HPDE6-E6E7 (cell line): ENCODE measurements at regions not wholly inside any gene's neighbourhood (a gene's known extent, or its start where the extent isn't known, plus 50 kb on each side); places are given as distances from the start of the nearest gene placed in this dataset.
A peak's percentile ranks its signal among the peaks of the same experiment; 100 is the strongest.
"Not testable (repeated sequence)": the region's sequence is repeated elsewhere in the genome, so short reads cannot be mapped to it uniquely, and the experiment has no call there.

Experiments used
- DNase-seq: peaks from one replicate; pipeline ENCODE4 v3.0.0; 2011; ENCODE audit warnings: missing footprints; ENCODE audit errors: extremely low spot score

GRCh38 chr12:46711756-46712155 lies 114.0 kb downstream of the SLC38A4 start:
- no peak for DNase-seq

DNA sequence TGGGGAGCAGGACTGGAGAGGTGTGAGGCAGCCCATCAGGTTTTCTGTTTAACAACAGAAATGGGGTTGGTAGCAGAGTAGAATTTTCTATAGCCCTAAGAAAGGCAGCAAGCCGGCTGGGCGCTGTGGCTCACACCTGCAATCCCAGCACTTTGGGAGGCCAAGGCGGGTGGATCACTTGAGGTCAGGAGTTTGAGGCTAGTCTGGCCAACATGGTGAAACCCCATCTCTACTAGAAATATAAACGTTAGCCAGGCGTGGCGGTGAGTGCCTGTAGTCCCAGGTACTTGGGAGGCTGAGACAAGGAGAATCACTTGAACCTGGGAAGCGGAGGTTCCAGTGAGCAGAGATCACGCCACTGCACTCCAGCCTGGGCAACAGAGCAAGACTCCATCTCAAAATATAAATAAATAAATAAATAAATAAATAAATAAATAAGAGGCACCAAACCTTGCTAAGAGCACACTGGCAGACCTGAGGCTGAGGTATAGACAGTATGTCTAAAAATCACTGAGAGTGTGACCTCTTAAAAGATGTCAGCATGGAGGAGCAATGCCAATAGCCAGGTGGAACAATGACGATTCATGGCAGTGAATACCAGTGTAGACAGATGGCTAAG lies 115.6 kb downstream of the SLC38A4 start:
- DNase-seq, result no peak

DNA sequence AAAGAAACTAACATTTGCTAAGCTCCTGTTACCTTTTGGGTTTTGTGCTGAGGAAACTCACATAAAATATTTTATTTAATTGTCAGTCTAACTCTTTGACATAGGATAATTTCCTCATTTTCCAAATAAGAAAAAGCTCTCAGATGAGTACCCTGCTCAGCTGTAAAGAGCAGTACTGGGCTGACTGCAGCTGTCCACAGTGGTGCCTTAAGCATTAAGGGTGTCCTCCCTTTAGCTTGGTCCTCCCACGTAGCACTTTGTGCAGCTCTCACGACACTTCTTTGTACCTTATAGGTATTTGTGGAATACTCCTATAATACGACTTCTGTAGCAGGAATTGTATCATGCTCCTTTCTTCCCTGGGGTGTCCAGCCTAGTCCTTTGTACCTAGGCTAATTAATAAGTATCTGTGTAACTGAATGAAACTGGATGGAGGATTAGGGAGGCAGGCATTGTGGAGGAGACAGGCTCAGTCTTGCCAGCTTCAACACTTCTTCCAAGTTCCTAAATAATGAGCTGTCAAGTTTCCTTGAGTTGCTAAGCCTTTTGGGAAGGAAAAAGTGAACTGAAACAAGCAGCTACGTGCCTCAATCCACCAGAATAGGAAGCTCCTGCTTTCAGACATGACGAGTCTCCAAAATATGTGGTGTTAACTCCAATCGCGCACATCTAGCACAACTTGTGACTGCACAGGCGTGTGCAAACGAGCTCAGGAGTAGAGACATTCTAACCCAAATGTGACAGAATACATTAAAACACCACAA lies 123.0 kb downstream of the SLC38A4 start:
- peak; percentile 84 for DNase-seq

- DNase-seq, result no peak
Observed at GRCh38 chr12:46701356-46701755, 124.4 kb downstream of the SLC38A4 start.

GRCh38 chr12:46699986-46700385 lies 125.8 kb downstream of the SLC38A4 start:
- DNase-seq, result no peak

DNA sequence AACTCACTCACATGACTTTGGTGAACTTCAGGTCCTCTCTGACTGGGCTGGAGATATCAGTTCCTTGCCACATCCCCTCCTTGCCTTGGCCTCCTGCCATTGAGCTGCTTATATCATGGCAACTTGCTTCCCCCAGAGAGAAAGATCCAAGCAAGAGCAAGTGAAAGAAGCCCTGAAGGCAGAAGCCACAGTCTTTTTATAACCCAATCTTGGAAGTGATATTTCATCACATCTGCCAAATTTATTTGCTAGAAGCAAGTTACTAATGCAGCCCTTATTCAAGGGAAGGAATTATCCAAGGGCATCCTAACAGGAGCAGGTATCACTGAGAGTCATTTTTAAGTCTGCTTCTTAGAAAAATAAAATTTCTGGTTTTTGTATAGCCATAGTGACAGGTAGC lies 127.8 kb downstream of the SLC38A4 start:
- DNase-seq, result no peak

GRCh38 chr12:46693518-46693917 lies 132.3 kb downstream of the SLC38A4 start:
- no peak for DNase-seq

DNA sequence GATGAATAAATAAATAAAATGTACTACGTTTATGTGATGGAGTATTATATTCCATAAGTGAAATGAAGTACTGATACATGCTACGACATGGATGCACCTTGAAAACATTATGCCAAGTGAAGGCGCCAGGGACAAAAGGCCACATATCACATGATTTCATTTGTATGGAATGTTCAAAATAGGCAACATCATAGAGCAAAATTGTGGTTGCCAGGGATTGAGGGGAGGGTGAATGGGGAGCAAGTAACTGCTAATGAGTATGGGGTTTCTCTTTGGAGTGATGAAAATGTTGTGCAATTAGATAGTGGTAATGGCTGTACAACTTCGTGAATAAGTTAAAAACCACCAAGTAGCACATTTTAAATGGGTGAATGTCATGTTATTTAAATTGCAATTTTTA lies 132.8 kb downstream of the SLC38A4 start:
- no peak for DNase-seq

DNA sequence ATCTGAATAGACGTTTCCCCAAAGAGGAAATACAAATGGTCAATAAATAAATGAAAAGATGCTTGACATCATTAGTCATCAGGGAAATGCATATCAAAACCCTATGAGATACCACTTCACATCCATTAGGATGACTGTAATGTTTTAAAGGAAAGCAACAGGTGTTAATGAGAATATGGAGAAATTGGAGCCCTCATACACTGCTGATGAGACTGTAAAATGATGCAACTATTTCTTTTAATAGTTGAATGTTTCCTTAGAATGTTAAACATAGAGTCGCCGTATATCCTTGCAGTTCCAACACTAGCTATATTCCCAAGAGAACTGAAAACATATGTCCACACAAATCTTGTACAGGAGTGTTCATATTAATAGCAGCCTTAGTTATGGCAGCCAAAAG lies 133.2 kb downstream of the SLC38A4 start:
- DNase-seq, result no peak

DNA sequence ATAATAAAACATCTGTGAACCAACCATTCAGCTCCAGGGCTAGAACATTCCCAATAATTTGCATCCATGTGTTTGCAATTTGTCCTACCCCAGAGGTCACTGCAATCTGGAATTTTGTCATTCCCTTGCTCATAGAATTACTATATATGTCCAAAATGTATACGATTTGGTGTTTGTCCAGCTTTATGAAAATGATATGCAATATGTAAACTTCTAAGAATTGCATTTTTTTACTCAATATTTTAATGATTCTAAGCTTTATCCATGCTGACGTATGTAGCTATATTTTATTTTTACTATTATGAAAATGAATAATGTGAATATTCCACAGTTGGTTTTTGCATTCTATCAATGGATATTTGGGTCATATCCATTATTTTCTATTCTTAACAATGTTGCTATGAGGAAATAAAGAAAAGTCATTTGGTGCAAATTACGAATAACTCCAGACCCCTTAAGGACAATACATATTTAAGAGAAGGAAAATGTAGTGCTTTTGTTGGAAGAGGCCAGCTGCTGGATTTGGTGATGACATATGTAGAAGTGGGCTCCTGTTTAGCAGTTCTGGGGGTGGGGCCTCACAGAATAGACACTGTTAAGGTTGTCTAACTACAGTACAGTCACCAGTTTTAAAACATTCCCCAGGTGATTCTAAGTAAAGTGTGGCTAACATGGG lies 139.4 kb downstream of the SLC38A4 start:
- no peak for DNase-seq

- not testable (repeated sequence) for DNase-seq
Observed at GRCh38 chr12:46684243-46684642, 141.6 kb downstream of the SLC38A4 start.

- DNase-seq, result no peak
Observed at GRCh38 chr12:46682148-46682547, 143.6 kb downstream of the SLC38A4 start.

- no peak for DNase-seq
Observed at GRCh38 chr12:46680506-46680905, 145.3 kb downstream of the SLC38A4 start.

DNA sequence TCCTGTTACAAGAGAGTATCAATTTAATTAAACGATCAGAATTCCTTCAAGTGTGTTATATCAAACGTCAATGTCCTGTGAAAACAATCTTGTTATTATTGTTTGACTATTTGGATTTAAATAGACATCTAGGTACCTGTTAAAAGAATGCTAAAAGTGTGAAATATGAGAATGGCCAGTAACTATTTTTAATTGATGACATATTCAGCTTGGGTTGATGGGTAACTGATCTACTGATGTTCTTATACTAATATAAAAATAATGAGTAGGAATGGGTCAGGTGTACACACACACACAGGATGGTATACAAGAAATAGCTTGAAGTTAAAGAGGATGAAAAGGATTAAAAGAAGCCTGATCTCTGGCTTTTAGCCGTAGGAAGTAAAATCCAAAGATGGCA lies 146.0 kb downstream of the SLC38A4 start:
- no peak for DNase-seq

DNA sequence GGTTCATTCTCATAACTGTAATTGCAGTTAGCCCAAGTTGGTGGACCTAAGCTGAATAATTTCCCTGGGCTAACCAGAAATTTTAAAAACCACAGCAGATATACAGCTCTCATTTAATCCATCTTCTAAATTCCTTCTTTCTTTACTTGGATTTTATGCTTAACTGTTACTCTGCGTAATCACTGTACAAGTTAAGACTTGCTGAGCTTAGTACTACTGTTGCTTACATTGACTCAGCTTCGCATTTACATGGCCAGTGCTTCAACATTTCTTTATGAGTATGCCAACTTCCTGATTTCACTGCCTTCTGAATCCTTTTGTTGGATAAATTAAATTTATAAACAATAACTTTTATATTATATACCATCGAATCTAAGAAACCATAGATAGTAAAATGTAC lies 147.4 kb downstream of the SLC38A4 start:
- DNase-seq, result peak; percentile 58

- DNase-seq, result no peak
Observed at GRCh38 chr12:46677749-46678148, 148.0 kb downstream of the SLC38A4 start.

GRCh38 chr12:46676797-46677520 lies 148.8 kb downstream of the SLC38A4 start:
- no peak for DNase-seq

DNA sequence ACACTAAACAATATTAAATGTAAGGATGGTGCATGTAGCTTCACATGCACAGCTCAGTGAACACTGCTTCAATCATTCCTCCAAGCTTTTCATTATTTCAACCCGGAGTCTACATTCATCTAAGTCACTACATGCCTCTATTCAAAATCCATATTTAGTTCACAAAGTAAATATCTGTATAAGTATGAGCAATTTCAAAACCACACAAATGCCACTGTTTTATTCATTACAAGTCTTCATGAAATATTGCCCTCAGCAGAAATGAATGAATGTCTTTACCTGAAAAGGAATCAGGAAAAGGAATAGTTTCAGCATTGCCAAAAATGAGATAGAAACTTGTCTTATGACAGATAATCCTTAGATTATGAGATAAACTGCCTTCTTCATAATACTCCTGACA lies 149.4 kb downstream of the SLC38A4 start:
- DNase-seq, result no peak

GRCh38 chr12:46675736-46676135 lies 150.1 kb downstream of the SLC38A4 start:
- DNase-seq, result no peak

GRCh38 chr12:46674800-46675199 lies 151.0 kb downstream of the SLC38A4 start:
- no peak for DNase-seq

DNA sequence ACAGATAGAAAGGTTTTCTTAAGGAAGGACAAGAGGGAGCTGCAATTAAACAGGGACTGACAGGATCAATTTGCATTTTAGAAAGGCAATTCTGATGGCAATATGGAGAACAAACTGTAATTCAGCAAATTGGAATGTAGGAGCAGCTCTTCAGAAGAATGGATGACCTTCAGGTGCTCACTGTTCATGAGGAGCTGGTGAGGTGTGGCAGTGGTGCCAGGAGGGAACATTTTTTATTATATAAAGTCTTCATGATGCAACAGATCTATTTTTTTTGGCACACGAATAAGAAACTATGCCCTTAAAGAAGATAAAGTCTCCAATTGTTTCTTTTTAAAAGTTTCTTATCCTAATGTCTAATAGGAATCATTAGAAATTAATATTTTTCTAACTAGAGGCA lies 151.7 kb downstream of the SLC38A4 start:
- DNase-seq, result no peak

- no peak for DNase-seq
Observed at GRCh38 chr12:46671102-46671501, 154.7 kb downstream of the SLC38A4 start.
